K562 (cell line): ENCODE measurements at regions not wholly inside any gene's neighbourhood (a gene's known extent, or its start where the extent isn't known, plus 50 kb on each side); places are given as distances from the start of the nearest gene placed in this dataset.

Experiments used
- ATAC-seq: fragments of 200-7000 bp; cut with Tn5 transposase; 3 replicates; pipeline ENCODE4 v1.9.1; 2020; ENCODE audit warnings: moderate library complexity
- BruUV-seq: library from RNA; stranded (reverse); fragments of 400-500 nt; replicated peaks from 2 replicates; lab custom pipeline; 2021; lab: Mats Ljungman, UMichigan
- CTCF ChIA-PET: fragments of 300-600 bp; formaldehyde crosslinking; extraction: SDS; loops from one replicate; lab custom pipeline; 2021; ENCODE audit warnings: low intra/inter-chr PET ratio; lab: Yijun Ruan, JAX
- POLR2A ChIA-PET: fragments of 300-600, 350-650 bp; sonication (Branson Sonifier 250); formaldehyde crosslinking; extraction: SDS; loops from one replicate; lab custom pipeline; 2021; ENCODE audit warnings: antibody characterized with exemption, inconsistent platforms; lab: Yijun Ruan, JAX
- DNase-seq, 4 experiments: peaks; one replicate each; pipeline versions ENCODE4 v3.0.0 to v3.0.0-alpha.2; 2011 to 2018; ENCODE audit warnings: low spot score in 3 of 4, mixed read lengths in 3 of 4; ENCODE audit errors: extremely low read depth in 1 of 4
- FAIRE-seq: peaks from 2 replicates; lab custom pipeline; 2011; peaks lifted over from hg19 to GRCh38; lab: Jason Lieb, UNC
- H2AFZ ChIP-seq: 2 replicates; pipeline ENCODE4 v1.6.0; 2011; ENCODE audit warnings: low read depth, low read length, control low read depth, inconsistent platforms
- H3K27ac ChIP-seq: fragments of 200-600 bp; 3 replicates; pipeline ENCODE4 v1.8.0; 2011; ENCODE audit warnings: low read depth, mild to moderate bottlenecking, control low read depth, inconsistent platforms, low read length, moderate library complexity, mixed read lengths; ENCODE audit errors: extremely low read depth
- H3K27me3 ChIP-seq, 2 experiments: fragments of 300-600 bp in 1 of 2; 2 replicates in 1 of 2; 3 replicates in 1 of 2; pipeline versions ENCODE4 v1.6.0 to v1.8.0; 2011; ENCODE audit warnings: inconsistent platforms in 2 of 2, low read length in 2 of 2, mild to moderate bottlenecking in 1 of 2, mixed read lengths in 1 of 2, moderate library complexity in 1 of 2; ENCODE audit not compliant: control insufficient read depth in 2 of 2, insufficient read depth in 2 of 2
- H3K36me3 ChIP-seq: fragments of 300-600 bp; 3 replicates; pipeline ENCODE4 v1.8.0; 2011; ENCODE audit warnings: mild to moderate bottlenecking, low read length, inconsistent platforms; ENCODE audit not compliant: control insufficient read depth, insufficient read depth
- H3K4me1 ChIP-seq, 2 experiments: fragments of 200-600 bp in 1 of 2; replicated peaks in 1 of 2; 2 replicates in 1 of 2; 3 replicates in 1 of 2; pipeline versions ENCODE4 v1.5.1 to v1.8.0; 2011; ENCODE audit warnings: inconsistent platforms in 2 of 2, low read length in 2 of 2, mild to moderate bottlenecking in 1 of 2, mixed read lengths in 1 of 2, moderate library complexity in 1 of 2; ENCODE audit not compliant: control insufficient read depth in 2 of 2, insufficient read depth in 2 of 2
- H3K4me2 ChIP-seq: 2 replicates; pipeline ENCODE4 v1.6.1; 2011; ENCODE audit warnings: low read length, control low read depth, inconsistent platforms, mixed read lengths; ENCODE audit not compliant: insufficient read depth
- H3K4me3 ChIP-seq: fragments of 200-600 bp; sonication (generic), shearing (Covaris generic); 2 replicates; pipeline ENCODE4 v1.5.1; 2016; ENCODE audit warnings: control low read depth, inconsistent platforms
- H3K79me2 ChIP-seq: fragments of 200-600 bp; 3 replicates; pipeline ENCODE4 v1.8.0; 2011; ENCODE audit warnings: low read length, inconsistent platforms; ENCODE audit not compliant: control insufficient read depth, insufficient read depth
- H3K9ac ChIP-seq, 2 experiments: 2 replicates each; pipeline versions ENCODE4 v1.6.0 to v1.6.1; 2011; ENCODE audit warnings: low read depth in 2 of 2, low read length in 2 of 2, control low read depth in 1 of 2, inconsistent platforms in 1 of 2, mild to moderate bottlenecking in 1 of 2, mixed read lengths in 1 of 2; ENCODE audit not compliant: insufficient read depth in 1 of 2
- H3K9me1 ChIP-seq: one replicate; pipeline ENCODE4 v1.6.0; 2011; ENCODE audit warnings: inconsistent platforms, mild to moderate bottlenecking, low read length, moderate library complexity; ENCODE audit not compliant: control insufficient read depth, insufficient read depth
- H3K9me3 ChIP-seq: replicated peaks from 2 replicates; pipeline ENCODE4 v1.5.1; 2011; ENCODE audit warnings: low read depth, low read length, inconsistent platforms; ENCODE audit not compliant: control insufficient read depth, insufficient read depth
- H4K20me1 ChIP-seq: replicated peaks from 2 replicates; pipeline ENCODE4 v1.6.1; 2011; ENCODE audit warnings: low read length, inconsistent platforms, mixed read lengths; ENCODE audit not compliant: control insufficient read depth, insufficient read depth
- BCL6 ChIP-seq: fragments of 250-450 bp; sonication (Bioruptor Pico); IDR thresholded peaks from 2 replicates; pipeline ENCODE4 v1.4.0; 2020
- CXXC5 ChIP-seq: fragments of 250-450 bp; sonication (Bioruptor Pico); IDR thresholded peaks from 2 replicates; pipeline ENCODE4 v1.8.0; 2022; ENCODE audit warnings: inconsistent platforms, mild to moderate bottlenecking, moderate library complexity
- FOXA1 ChIP-seq: fragments of 450-650 bp; IDR thresholded peaks from 2 replicates; pipeline ENCODE4 v1.6.1; 2016; ENCODE audit warnings: mild to moderate bottlenecking, borderline replicate concordance
- JUNB ChIP-seq: fragments of 450-650 bp; formaldehyde crosslinking; conservative IDR thresholded peaks from 2 replicates; pipeline ENCODE4 v1.4.0; 2020; ENCODE audit warnings: mild to moderate bottlenecking
- NCOA6 ChIP-seq: fragments of 450-650 bp; IDR thresholded peaks from 2 replicates; pipeline ENCODE4 v1.6.1; 2017; ENCODE audit warnings: mild to moderate bottlenecking
- NR2F6 ChIP-seq: fragments of 450-650 bp; formaldehyde crosslinking; IDR thresholded peaks from 2 replicates; pipeline ENCODE4 v1.4.0; 2020; ENCODE audit warnings: mild to moderate bottlenecking
- PRPF4 ChIP-seq: fragments of 200-400 bp; formaldehyde crosslinking; IDR thresholded peaks from one replicate; pipeline ENCODE4 v1.6.1; 2017; ENCODE audit warnings: low read length, low read depth, mild to moderate bottlenecking; ENCODE audit not compliant: insufficient read depth, poor library complexity, severe bottlenecking
- RBM14 ChIP-seq: fragments of 200-400 bp; formaldehyde crosslinking; IDR thresholded peaks from 2 replicates; pipeline ENCODE4 v1.6.1; 2018; ENCODE audit warnings: low read depth, mild to moderate bottlenecking, low read length, moderate library complexity, borderline replicate concordance; ENCODE audit not compliant: insufficient read depth
- SP1 ChIP-seq: sonication (generic); formaldehyde crosslinking; IDR thresholded peaks from 2 replicates; pipeline ENCODE4 v1.8.1; 2022; ENCODE audit warnings: mild to moderate bottlenecking, missing genetic modification reagents
- TCF7 ChIP-seq: sonication (generic); IDR thresholded peaks from 2 replicates; pipeline ENCODE4 v1.6.1; 2016; ENCODE audit warnings: antibody characterized with exemption, borderline replicate concordance
- TCFL5 ChIP-seq: fragments of 250-450 bp; sonication (Bioruptor Pico); conservative IDR thresholded peaks from 2 replicates; pipeline ENCODE4 v1.6.1; 2021; ENCODE audit warnings: mild to moderate bottlenecking, moderate library complexity, matching md5 sums
- WGBS: fragments of 100-300 bp; shearing (Covaris generic); methylation state at CpG from one replicate; pipeline ENCODE4 v1.1.6; 2016; ENCODE audit warnings: low coverage, mixed read lengths; ENCODE audit not compliant: insufficient coverage; ENCODE audit errors: missing lambda C conversion rate; 5-methylcytosine and 5-hydroxymethylcytosine counted together
- in situ Hi-C: fragments of 300-500 bp; cut with MboI; formaldehyde crosslinking; loops from 4 replicates; pipeline ENCODE4 v1.15.0; 2018; ENCODE audit warnings: inconsistent platforms, mixed read lengths
- intact Hi-C: fragments of 100-400 bp; cut with micrococcal nuclease; formaldehyde crosslinking; loops from 2 replicates; pipeline ENCODE4 v1.14.2; 2022
- TF ChIP-seq, protein P1 (sequence below): fragments of 250-450 bp; sonication (Bioruptor Pico); IDR thresholded peaks from 2 replicates; pipeline ENCODE4 v1.4.0; 2020; ENCODE audit warnings: borderline replicate concordance
- TF ChIP-seq, protein P2 (sequence below): fragments of 150-350 bp; IDR thresholded peaks from 2 replicates; pipeline ENCODE4 v1.6.1; 2014; ENCODE audit warnings: low read depth, mild to moderate bottlenecking, low read length, borderline replicate concordance
- TF ChIP-seq, protein P3 (sequence below): fragments of 250-450 bp; sonication (Bioruptor Pico); IDR thresholded peaks from 2 replicates; pipeline ENCODE4 v1.8.0; 2022; ENCODE audit warnings: inconsistent platforms, mild to moderate bottlenecking, moderate library complexity, borderline replicate concordance
- TF ChIP-seq, protein P4 (sequence below): sonication (generic); formaldehyde crosslinking; IDR thresholded peaks from 2 replicates; pipeline ENCODE4 v1.8.1; 2023; ENCODE audit warnings: mild to moderate bottlenecking, missing genetic modification reagents

DNA sequence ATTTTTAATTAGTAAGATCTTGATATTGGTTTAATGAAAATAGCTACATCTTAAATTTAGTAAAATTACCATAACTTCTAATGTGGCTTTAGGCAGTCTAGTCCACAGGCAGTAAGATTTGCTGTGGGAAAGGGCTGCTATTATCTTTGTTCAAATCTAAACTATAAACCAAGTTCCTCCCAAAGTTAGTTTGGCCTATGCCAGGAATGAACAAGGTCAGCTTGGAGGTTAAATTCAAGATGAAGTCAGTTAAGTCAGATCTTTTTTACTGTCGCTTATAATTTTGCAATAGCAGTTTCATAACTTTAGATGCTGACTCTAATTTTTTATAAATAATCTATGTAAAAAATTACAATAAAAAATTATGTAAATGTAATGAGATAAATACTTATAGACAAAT is 1016.9 kb upstream of the ALCAM start:
- no peak for TF ChIP-seq BCL6 (CRISPR knock-in tag)
- TF ChIP-seq FOXA1: no peak
- TF ChIP-seq, protein P1, sequence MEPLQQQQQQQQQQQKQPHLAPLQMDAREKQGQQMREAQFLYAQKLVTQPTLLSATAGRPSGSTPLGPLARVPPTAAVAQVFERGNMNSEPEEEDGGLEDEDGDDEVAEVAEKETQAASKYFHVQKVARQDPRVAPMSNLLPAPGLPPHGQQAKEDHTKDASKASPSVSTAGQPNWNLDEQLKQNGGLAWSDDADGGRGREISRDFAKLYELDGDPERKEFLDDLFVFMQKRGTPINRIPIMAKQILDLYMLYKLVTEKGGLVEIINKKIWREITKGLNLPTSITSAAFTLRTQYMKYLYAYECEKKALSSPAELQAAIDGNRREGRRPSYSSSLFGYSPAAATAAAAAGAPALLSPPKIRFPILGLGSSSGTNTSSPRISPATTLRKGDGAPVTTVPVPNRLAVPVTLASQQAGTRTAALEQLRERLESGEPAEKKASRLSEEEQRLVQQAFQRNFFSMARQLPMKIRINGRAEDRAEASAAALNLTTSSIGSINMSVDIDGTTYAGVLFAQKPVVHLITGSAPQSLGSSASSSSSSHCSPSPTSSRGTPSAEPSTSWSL (CRISPR knock-in tag): no peak
- no peak for TF ChIP-seq NR2F6 (CRISPR knock-in tag)
- no peak for TF ChIP-seq NCOA6
- TF ChIP-seq RBM14: no peak
- TF ChIP-seq, protein P2, sequence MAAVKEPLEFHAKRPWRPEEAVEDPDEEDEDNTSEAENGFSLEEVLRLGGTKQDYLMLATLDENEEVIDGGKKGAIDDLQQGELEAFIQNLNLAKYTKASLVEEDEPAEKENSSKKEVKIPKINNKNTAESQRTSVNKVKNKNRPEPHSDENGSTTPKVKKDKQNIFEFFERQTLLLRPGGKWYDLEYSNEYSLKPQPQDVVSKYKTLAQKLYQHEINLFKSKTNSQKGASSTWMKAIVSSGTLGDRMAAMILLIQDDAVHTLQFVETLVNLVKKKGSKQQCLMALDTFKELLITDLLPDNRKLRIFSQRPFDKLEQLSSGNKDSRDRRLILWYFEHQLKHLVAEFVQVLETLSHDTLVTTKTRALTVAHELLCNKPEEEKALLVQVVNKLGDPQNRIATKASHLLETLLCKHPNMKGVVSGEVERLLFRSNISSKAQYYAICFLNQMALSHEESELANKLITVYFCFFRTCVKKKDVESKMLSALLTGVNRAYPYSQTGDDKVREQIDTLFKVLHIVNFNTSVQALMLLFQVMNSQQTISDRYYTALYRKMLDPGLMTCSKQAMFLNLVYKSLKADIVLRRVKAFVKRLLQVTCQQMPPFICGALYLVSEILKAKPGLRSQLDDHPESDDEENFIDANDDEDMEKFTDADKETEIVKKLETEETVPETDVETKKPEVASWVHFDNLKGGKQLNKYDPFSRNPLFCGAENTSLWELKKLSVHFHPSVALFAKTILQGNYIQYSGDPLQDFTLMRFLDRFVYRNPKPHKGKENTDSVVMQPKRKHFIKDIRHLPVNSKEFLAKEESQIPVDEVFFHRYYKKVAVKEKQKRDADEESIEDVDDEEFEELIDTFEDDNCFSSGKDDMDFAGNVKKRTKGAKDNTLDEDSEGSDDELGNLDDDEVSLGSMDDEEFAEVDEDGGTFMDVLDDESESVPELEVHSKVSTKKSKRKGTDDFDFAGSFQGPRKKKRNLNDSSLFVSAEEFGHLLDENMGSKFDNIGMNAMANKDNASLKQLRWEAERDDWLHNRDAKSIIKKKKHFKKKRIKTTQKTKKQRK: no peak
- no peak for TF ChIP-seq JUNB
- TF ChIP-seq, protein P3, sequence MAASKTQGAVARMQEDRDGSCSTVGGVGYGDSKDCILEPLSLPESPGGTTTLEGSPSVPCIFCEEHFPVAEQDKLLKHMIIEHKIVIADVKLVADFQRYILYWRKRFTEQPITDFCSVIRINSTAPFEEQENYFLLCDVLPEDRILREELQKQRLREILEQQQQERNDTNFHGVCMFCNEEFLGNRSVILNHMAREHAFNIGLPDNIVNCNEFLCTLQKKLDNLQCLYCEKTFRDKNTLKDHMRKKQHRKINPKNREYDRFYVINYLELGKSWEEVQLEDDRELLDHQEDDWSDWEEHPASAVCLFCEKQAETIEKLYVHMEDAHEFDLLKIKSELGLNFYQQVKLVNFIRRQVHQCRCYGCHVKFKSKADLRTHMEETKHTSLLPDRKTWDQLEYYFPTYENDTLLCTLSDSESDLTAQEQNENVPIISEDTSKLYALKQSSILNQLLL: no peak
- no peak for TF ChIP-seq PRPF4
- TF ChIP-seq, protein P4, sequence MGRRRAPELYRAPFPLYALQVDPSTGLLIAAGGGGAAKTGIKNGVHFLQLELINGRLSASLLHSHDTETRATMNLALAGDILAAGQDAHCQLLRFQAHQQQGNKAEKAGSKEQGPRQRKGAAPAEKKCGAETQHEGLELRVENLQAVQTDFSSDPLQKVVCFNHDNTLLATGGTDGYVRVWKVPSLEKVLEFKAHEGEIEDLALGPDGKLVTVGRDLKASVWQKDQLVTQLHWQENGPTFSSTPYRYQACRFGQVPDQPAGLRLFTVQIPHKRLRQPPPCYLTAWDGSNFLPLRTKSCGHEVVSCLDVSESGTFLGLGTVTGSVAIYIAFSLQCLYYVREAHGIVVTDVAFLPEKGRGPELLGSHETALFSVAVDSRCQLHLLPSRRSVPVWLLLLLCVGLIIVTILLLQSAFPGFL (CRISPR knock-in tag): no peak
- TF ChIP-seq CXXC5 (CRISPR knock-in tag): no peak
- no peak for TF ChIP-seq SP1 (CRISPR knock-in tag)
- TF ChIP-seq TCF7: no peak
- no peak for TF ChIP-seq TCFL5
- H3K9ac ChIP-seq: no peak overlapping the region
- in situ Hi-C loops (no loop called here), intact Hi-C loops (no loop called here)
- ChIA-PET POLR2A (no interaction called here), CTCF (no interaction called here)
- no peaks in the 10 kb centered on the region for H3K9me3 ChIP-seq
- no peak overlapping the region for H3K4me2 ChIP-seq
- H3K4me3 ChIP-seq: no peak overlapping the region
- DNase-seq (no peak), FAIRE-seq (no peak), ATAC-seq (no peak)
- H3K27me3 ChIP-seq: no peaks in the 10 kb centered on the region
- no TSS peak for BruUV-seq
- H2AFZ ChIP-seq: no peak overlapping the region
- no peaks in the 10 kb centered on the region for H3K36me3 ChIP-seq
- H4K20me1 ChIP-seq: no peaks in the 10 kb centered on the region
- H3K9me1 ChIP-seq: no peaks in the 10 kb centered on the region
- no peaks in the 10 kb centered on the region for H3K4me1 ChIP-seq
- no peak overlapping the region for H3K27ac ChIP-seq
- 0% methylated on average over 1 of the region's 1 CpG for WGBS
- H3K79me2 ChIP-seq: no peaks in the 10 kb centered on the region
